ENCODE measurements at regions not wholly inside any gene's neighbourhood (a gene's known extent, or its start where the extent isn't known, plus 50 kb on each side); places are given as distances from the start of the nearest gene placed in this dataset.

GRCh38 chr18:73827801-73828200 lies 319.8 kb downstream of the FBXO15 start:
- H3K4me3 ChIP-seq: no peak overlapping the region
- no peak overlapping the region for H3K27ac ChIP-seq
- H3K9me3 ChIP-seq: no peaks in the 10 kb centered on the region
- ATAC-seq: no peak
- TF ChIP-seq POLR2AphosphoS5 (IDR thresholded peaks at IDR 0.05) (no peak), CTCF (IDR thresholded peaks at IDR 0.05) (no peak), POLR2A (IDR thresholded peaks at IDR 0.05) (no peak), EP300 (IDR thresholded peaks at IDR 0.05) (no peak)
- WGBS, 2 donors (ENCODE audit: low coverage in 1 of 2): 73 to 90% methylated on average over 2 to 6 of the region's 7 CpGs
- no peaks in the 10 kb centered on the region for H3K27me3 ChIP-seq
- H3K36me3 ChIP-seq: no peaks in the 10 kb centered on the region
- H3K4me1 ChIP-seq: no peaks in the 10 kb centered on the region

- TF ChIP-seq POLR2A (IDR thresholded peaks at IDR 0.05) (no peak), CTCF (IDR thresholded peaks at IDR 0.05) (no peak), POLR2AphosphoS5 (IDR thresholded peaks at IDR 0.05) (no peak), EP300 (IDR thresholded peaks at IDR 0.05) (no peak)
- H3K4me1 ChIP-seq: no peaks in the 10 kb centered on the region
- no peaks in the 10 kb centered on the region for H3K36me3 ChIP-seq
- no peaks in the 10 kb centered on the region for H3K9me3 ChIP-seq
- 50 to 82% methylated on average over 2 of the region's 2 CpGs for WGBS, 2 donors (ENCODE audit: low coverage in 1 of 2)
- no peak overlapping the region for H3K4me3 ChIP-seq
- H3K27me3 ChIP-seq: no peaks in the 10 kb centered on the region
- ATAC-seq: no peak
- no peak overlapping the region for H3K27ac ChIP-seq
These were observed 321.5 kb downstream of the FBXO15 start for GRCh38 chr18:73826098-73826497.

- no peaks in the 10 kb centered on the region for H3K36me3 ChIP-seq
- 86 to 100% methylated on average over 1 of the region's 1 CpG for WGBS, 2 donors (ENCODE audit: low coverage in 1 of 2)
- no peaks in the 10 kb centered on the region for H3K27me3 ChIP-seq
- no peak for TF ChIP-seq POLR2AphosphoS5 (IDR thresholded peaks at IDR 0.05)
- no peak for TF ChIP-seq POLR2A (IDR thresholded peaks at IDR 0.05)
- no peak for TF ChIP-seq CTCF (IDR thresholded peaks at IDR 0.05)
- no peak for TF ChIP-seq EP300 (IDR thresholded peaks at IDR 0.05)
- no peak overlapping the region for H3K4me3 ChIP-seq
- H3K4me1 ChIP-seq: no peaks in the 10 kb centered on the region
- no peak overlapping the region for H3K27ac ChIP-seq
- no peak for ATAC-seq
- no peaks in the 10 kb centered on the region for H3K9me3 ChIP-seq
These were observed 323.0 kb downstream of the FBXO15 start for GRCh38 chr18:73824671-73825070.

- H3K9me3 ChIP-seq: no peaks in the 10 kb centered on the region
- no peak for ATAC-seq
- no peaks in the 10 kb centered on the region for H3K27me3 ChIP-seq
- no peak for TF ChIP-seq POLR2AphosphoS5 (IDR thresholded peaks at IDR 0.05)
- TF ChIP-seq CTCF (IDR thresholded peaks at IDR 0.05): no peak
- no peak for TF ChIP-seq EP300 (IDR thresholded peaks at IDR 0.05)
- no peak for TF ChIP-seq POLR2A (IDR thresholded peaks at IDR 0.05)
- no peaks in the 10 kb centered on the region for H3K36me3 ChIP-seq
- no peaks in the 10 kb centered on the region for H3K4me1 ChIP-seq
- no peak overlapping the region for H3K27ac ChIP-seq
- 87 to 88% methylated on average over 4 to 10 of the region's 11 CpGs for WGBS, 2 donors (ENCODE audit: low coverage in 1 of 2)
- no peak overlapping the region for H3K4me3 ChIP-seq
These were observed 335.2 kb downstream of the FBXO15 start for GRCh38 chr18:73812423-73812822.

GRCh38 chr18:73807551-73808192 lies 340.0 kb downstream of the FBXO15 start:
- no peak for TF ChIP-seq EP300 (IDR thresholded peaks at IDR 0.05)
- no peak for TF ChIP-seq CTCF (IDR thresholded peaks at IDR 0.05)
- TF ChIP-seq POLR2AphosphoS5 (IDR thresholded peaks at IDR 0.05): no peak
- TF ChIP-seq POLR2A (IDR thresholded peaks at IDR 0.05): no peak
- H3K36me3 ChIP-seq: no peaks in the 10 kb centered on the region
- H3K9me3 ChIP-seq: no peaks in the 10 kb centered on the region
- H3K4me3 ChIP-seq: no peak overlapping the region
- H3K27me3 ChIP-seq: no peaks in the 10 kb centered on the region
- WGBS, 2 donors (ENCODE audit: low coverage in 1 of 2): 40 to 45% methylated on average over 4 of the region's 4 CpGs
- no peak overlapping the region for H3K27ac ChIP-seq
- no peak for ATAC-seq
- no peaks in the 10 kb centered on the region for H3K4me1 ChIP-seq

All from gastroesophageal sphincter (tissue), 4 donors.